GM23338 (cell line): ENCODE measurements at regions not wholly inside any gene's neighbourhood (a gene's known extent, or its start where the extent isn't known, plus 50 kb on each side); places are given as distances from the start of the nearest gene placed in this dataset.

Source experiments
- CREB1 ChIP-seq: fragments of 250-450 bp; sonication (Bioruptor Pico); IDR thresholded peaks from 2 replicates; pipeline ENCODE4 v1.5.0; 2020; ENCODE audit warnings: low read depth, mild to moderate bottlenecking, moderate library complexity
- EZH2phosphoT487 ChIP-seq: fragments of 200-600 bp; sonication (generic); IDR thresholded peaks from one replicate; pipeline ENCODE4 v1.8.1; 2018; ENCODE audit warnings: antibody characterized with exemption; ENCODE audit not compliant: unreplicated experiment
- NANOG ChIP-seq: IDR thresholded peaks from 2 replicates; pipeline ENCODE4 v1.6.1; 2016; ENCODE audit warnings: antibody characterized with exemption, borderline replicate concordance
- POLR2AphosphoS5 ChIP-seq: IDR thresholded peaks from 2 replicates; pipeline ENCODE4 v1.6.1; 2016; ENCODE audit warnings: antibody characterized with exemption, low read depth
- TF ChIP-seq, protein P1 (sequence below), 2 experiments: fragments of 200-600 bp in 1 of 2; sonication (generic) in 1 of 2; conservative IDR thresholded peaks; 2 replicates each; pipeline versions ENCODE4 v1.5.1 to v1.6.1; 2016 to 2017; ENCODE audit warnings: antibody characterized with exemption in 2 of 2, low read depth in 2 of 2, mild to moderate bottlenecking in 2 of 2, moderate library complexity in 1 of 2

DNA sequence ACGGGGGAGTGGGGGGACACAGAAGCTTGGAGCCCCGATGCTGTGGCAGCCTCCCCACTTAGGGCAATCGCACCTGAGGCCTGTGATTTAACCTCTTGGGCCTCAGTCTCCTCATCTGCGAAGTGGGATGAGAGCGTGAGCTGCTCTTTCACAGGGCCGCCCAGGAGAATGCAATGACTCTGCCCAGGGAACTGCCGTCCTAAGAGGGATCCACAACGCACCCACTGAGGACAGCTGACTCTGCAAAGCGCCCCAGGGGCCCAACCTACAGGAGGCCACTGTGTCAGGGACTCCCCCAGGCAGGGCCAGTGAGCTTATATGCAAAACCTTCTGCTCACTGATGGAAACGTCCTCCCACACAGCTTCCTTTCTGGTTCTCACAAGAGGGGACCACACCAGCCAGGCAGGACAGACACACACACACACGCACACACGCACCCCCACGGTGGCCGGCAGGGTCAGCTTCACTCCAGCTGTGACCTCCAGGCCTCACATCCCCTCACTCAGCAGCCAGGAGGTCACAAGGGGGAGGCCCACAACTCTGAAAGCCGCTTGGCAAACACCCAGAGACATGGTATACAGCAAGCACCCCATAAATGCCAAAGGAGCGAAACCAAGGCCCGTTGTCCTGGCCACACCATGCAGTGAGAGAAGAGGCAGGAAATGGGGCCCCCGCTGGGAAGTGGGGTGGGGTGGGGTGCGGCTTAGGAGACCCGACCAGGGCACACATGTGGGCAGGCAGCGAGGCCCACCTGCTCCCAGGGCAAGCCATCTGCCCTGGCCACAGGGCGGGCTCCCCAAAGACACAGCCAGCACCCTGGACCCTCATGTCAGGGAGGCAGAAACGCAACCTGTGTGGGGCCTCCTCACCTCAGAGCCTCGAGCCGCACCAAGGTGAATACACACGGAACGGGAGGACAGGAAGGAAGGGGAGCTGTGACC is 73.3 kb downstream of the NCOR2 start:
- no peak for TF ChIP-seq CREB1 (CRISPR knock-in tag)
- TF ChIP-seq EZH2phosphoT487: no peak
- TF ChIP-seq POLR2AphosphoS5: no peak
- TF ChIP-seq NANOG: no peak
- TF ChIP-seq, protein P1, sequence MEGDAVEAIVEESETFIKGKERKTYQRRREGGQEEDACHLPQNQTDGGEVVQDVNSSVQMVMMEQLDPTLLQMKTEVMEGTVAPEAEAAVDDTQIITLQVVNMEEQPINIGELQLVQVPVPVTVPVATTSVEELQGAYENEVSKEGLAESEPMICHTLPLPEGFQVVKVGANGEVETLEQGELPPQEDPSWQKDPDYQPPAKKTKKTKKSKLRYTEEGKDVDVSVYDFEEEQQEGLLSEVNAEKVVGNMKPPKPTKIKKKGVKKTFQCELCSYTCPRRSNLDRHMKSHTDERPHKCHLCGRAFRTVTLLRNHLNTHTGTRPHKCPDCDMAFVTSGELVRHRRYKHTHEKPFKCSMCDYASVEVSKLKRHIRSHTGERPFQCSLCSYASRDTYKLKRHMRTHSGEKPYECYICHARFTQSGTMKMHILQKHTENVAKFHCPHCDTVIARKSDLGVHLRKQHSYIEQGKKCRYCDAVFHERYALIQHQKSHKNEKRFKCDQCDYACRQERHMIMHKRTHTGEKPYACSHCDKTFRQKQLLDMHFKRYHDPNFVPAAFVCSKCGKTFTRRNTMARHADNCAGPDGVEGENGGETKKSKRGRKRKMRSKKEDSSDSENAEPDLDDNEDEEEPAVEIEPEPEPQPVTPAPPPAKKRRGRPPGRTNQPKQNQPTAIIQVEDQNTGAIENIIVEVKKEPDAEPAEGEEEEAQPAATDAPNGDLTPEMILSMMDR (conservative IDR thresholded peaks at IDR 0.05; ENCODE audit: low read depth in 2 of 2): no peak
